ENCODE measurements at regions not wholly inside any gene's neighbourhood (a gene's known extent, or its start where the extent isn't known, plus 50 kb on each side); places are given as distances from the start of the nearest gene placed in this dataset.

- no peak overlapping the region for H3K4me2 ChIP-seq (ENCODE audit: low read length)
- H2AFZ ChIP-seq (ENCODE audit: low read depth, low read length, poor library complexity, severe bottlenecking): no peak overlapping the region
- no peak overlapping the region for H3K4me3 ChIP-seq (replicated peaks in 1 of 2; ENCODE audit: low read depth in 1 of 2, low read length in 2 of 2)
- no peak for TF ChIP-seq EZH2 (IDR thresholded peaks at IDR 0.05)
- H3K9me2 ChIP-seq (ENCODE audit: insufficient read depth): no peaks in the 10 kb centered on the region; the same call in 1 of the 2 replicates
- CTCF ChIA-PET: no interaction called here
- H4K20me1 ChIP-seq (ENCODE audit: insufficient read depth): no peaks in the 10 kb centered on the region
- no peaks in the 10 kb centered on the region for H3K4me1 ChIP-seq (ENCODE audit: control insufficient read depth in 1 of 2, insufficient read depth in 2 of 2, low read length in 2 of 2)
- no peak overlapping the region for H3K27ac ChIP-seq (ENCODE audit: low read depth, low read length)
- ATAC-seq (no peak), DNase-seq (ENCODE audit: low read depth, low spot score) (no peak)
- H3K79me2 ChIP-seq (ENCODE audit: insufficient read depth, low read length): no peaks in the 10 kb centered on the region
- no peak overlapping the region for H3K9ac ChIP-seq (ENCODE audit: low read length)
- H3K9me3 ChIP-seq (ENCODE audit: control insufficient read depth in 1 of 2, insufficient read depth in 1 of 2, low read depth in 1 of 2, low read length in 2 of 2): no peaks in the 10 kb centered on the region
- BruUV-seq (replicated peaks): no TSS peak
- intact Hi-C loops (cut with micrococcal nuclease): no loop called here
- no peaks in the 10 kb centered on the region for H3K36me3 ChIP-seq (ENCODE audit: control insufficient read depth in 1 of 2, insufficient read depth in 2 of 2, low read length in 2 of 2)
- RAD21 ChIA-PET (ENCODE audit: low non-redundant PET in 1 of 2, low total read pairs in 2 of 2, uncharacterized antibody in 2 of 2, unreplicated experiment in 2 of 2): no interaction called here
- POLR2A ChIA-PET: no interaction called here
- 0 out of 2 replicates have a peak, but pooled peaks cover 4% of the 10 kb centered on the region for H3K27me3 ChIP-seq (ENCODE audit: insufficient read depth, low read length)
Measured at GRCh38 chr12:58097741-58098140, 156.4 kb downstream of the ATP23 start.

GRCh38 chr12:58099476-58099875 lies 158.1 kb downstream of the ATP23 start:
- CTCF ChIA-PET: no interaction called here
- no peak overlapping the region for H3K4me2 ChIP-seq (ENCODE audit: low read length)
- H3K4me3 ChIP-seq (replicated peaks in 1 of 2; ENCODE audit: low read depth in 1 of 2, low read length in 2 of 2): no peak overlapping the region
- no peaks in the 10 kb centered on the region for H3K36me3 ChIP-seq (ENCODE audit: control insufficient read depth in 1 of 2, insufficient read depth in 2 of 2, low read length in 2 of 2)
- no peaks in the 10 kb centered on the region for H3K4me1 ChIP-seq (ENCODE audit: control insufficient read depth in 1 of 2, insufficient read depth in 2 of 2, low read length in 2 of 2)
- DNase-seq (ENCODE audit: low read depth, low spot score): no peak
- ATAC-seq: no peak
- no TSS peak for BruUV-seq (replicated peaks)
- H3K9ac ChIP-seq (ENCODE audit: low read length): no peak overlapping the region
- H2AFZ ChIP-seq (ENCODE audit: low read depth, low read length, poor library complexity, severe bottlenecking): no peak overlapping the region
- H3K27me3 ChIP-seq (ENCODE audit: insufficient read depth, low read length): 0 out of 2 replicates have a peak, but pooled peaks cover 4% of the 10 kb centered on the region
- TF ChIP-seq FOSL1 (IDR thresholded peaks at IDR 0.05; ENCODE audit: low read depth): no peak
- TF ChIP-seq POLR2AphosphoS5 (IDR thresholded peaks at IDR 0.05; ENCODE audit: low read depth, low read length): no peak
- TF ChIP-seq, protein P1, sequence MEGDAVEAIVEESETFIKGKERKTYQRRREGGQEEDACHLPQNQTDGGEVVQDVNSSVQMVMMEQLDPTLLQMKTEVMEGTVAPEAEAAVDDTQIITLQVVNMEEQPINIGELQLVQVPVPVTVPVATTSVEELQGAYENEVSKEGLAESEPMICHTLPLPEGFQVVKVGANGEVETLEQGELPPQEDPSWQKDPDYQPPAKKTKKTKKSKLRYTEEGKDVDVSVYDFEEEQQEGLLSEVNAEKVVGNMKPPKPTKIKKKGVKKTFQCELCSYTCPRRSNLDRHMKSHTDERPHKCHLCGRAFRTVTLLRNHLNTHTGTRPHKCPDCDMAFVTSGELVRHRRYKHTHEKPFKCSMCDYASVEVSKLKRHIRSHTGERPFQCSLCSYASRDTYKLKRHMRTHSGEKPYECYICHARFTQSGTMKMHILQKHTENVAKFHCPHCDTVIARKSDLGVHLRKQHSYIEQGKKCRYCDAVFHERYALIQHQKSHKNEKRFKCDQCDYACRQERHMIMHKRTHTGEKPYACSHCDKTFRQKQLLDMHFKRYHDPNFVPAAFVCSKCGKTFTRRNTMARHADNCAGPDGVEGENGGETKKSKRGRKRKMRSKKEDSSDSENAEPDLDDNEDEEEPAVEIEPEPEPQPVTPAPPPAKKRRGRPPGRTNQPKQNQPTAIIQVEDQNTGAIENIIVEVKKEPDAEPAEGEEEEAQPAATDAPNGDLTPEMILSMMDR (IDR thresholded peaks at IDR 0.05 in 2 of 3, conservative IDR thresholded peaks at IDR 0.05 in 1 of 3; ENCODE audit: borderline replicate concordance in 1 of 3, insufficient read depth in 1 of 3, low read depth in 2 of 3, low read length in 2 of 3): no peak
- no peak for TF ChIP-seq ZFX (IDR thresholded peaks at IDR 0.05)
- TF ChIP-seq ZNF274 (IDR thresholded peaks at IDR 0.05; ENCODE audit: low read depth, low read length): no peak
- no peak for TF ChIP-seq ELF1 (IDR thresholded peaks at IDR 0.05; ENCODE audit: borderline replicate concordance, low read depth)
- no peak for TF ChIP-seq EGR1 (IDR thresholded peaks at IDR 0.05; ENCODE audit: low read depth)
- TF ChIP-seq ZBTB33 (IDR thresholded peaks at IDR 0.05; ENCODE audit: extremely low read depth, insufficient replicate concordance, low read length): no peak
- no peak for TF ChIP-seq SP1 (IDR thresholded peaks at IDR 0.05; ENCODE audit: low read depth)
- no peak for TF ChIP-seq POLR2A (IDR thresholded peaks at IDR 0.05; ENCODE audit: borderline replicate concordance, extremely low read depth, insufficient read depth, insufficient read length)
- TF ChIP-seq, protein P2, sequence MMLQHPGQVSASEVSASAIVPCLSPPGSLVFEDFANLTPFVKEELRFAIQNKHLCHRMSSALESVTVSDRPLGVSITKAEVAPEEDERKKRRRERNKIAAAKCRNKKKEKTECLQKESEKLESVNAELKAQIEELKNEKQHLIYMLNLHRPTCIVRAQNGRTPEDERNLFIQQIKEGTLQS (IDR thresholded peaks at IDR 0.05): no peak
- no peaks in the 10 kb centered on the region for H3K9me3 ChIP-seq (ENCODE audit: control insufficient read depth in 1 of 2, insufficient read depth in 1 of 2, low read depth in 1 of 2, low read length in 2 of 2)
- POLR2A ChIA-PET: no interaction called here
- no peaks in the 10 kb centered on the region for H4K20me1 ChIP-seq (ENCODE audit: insufficient read depth)
- intact Hi-C loops (cut with micrococcal nuclease): no loop called here
- H3K9me2 ChIP-seq (ENCODE audit: insufficient read depth): no peaks in the 10 kb centered on the region; the same call in 1 of the 2 replicates
- no peak overlapping the region for H3K27ac ChIP-seq (ENCODE audit: low read depth, low read length)
- RAD21 ChIA-PET (ENCODE audit: low non-redundant PET in 1 of 2, low total read pairs in 2 of 2, uncharacterized antibody in 2 of 2, unreplicated experiment in 2 of 2): no interaction called here
- no peaks in the 10 kb centered on the region for H3K79me2 ChIP-seq (ENCODE audit: insufficient read depth, low read length)
